Liver (tissue), 3 donors: ENCODE measurements at regions not wholly inside any gene's neighbourhood (a gene's known extent, or its start where the extent isn't known, plus 50 kb on each side); places are given as distances from the start of the nearest gene placed in this dataset.

ENCODE experiments used
- CTCF ChIP-seq: fragments of 150-350 bp; IDR thresholded peaks from 2 replicates; pipeline ENCODE4 v1.5.1; 2017; ENCODE audit warnings: improper control_type of control experiment, low read depth, low read length; ENCODE audit not compliant: missing input control
- EGR1 ChIP-seq, 2 donors: IDR thresholded peaks; 2 replicates each; pipeline ENCODE4 v1.6.1; 2016 to 2018; ENCODE audit warnings: antibody characterized with exemption in 2 of 2, low read depth in 2 of 2
- GABPA ChIP-seq, 2 donors: IDR thresholded peaks in 1 of 2; conservative IDR thresholded peaks in 1 of 2; 2 replicates each; pipeline ENCODE4 v1.6.1; 2016; ENCODE audit warnings: antibody characterized with exemption in 2 of 2, mild to moderate bottlenecking in 1 of 2, moderate library complexity in 1 of 2
- JUND ChIP-seq, 2 donors: IDR thresholded peaks; 2 replicates each; pipeline ENCODE4 v1.6.1; 2016; ENCODE audit warnings: antibody characterized with exemption in 2 of 2
- RAD21 ChIP-seq, 2 donors: IDR thresholded peaks; 2 replicates each; pipeline ENCODE4 v1.6.1; 2016; ENCODE audit warnings: antibody characterized with exemption in 2 of 2, mild to moderate bottlenecking in 2 of 2
- RXRA ChIP-seq, 2 donors: IDR thresholded peaks; 2 replicates each; pipeline ENCODE4 v1.6.1; 2017 to 2018; ENCODE audit warnings: antibody characterized with exemption in 2 of 2, mild to moderate bottlenecking in 1 of 2
- TAF1 ChIP-seq: conservative IDR thresholded peaks from 2 replicates; pipeline ENCODE4 v1.6.1; 2016; ENCODE audit warnings: antibody characterized with exemption, mild to moderate bottlenecking
- YY1 ChIP-seq: IDR thresholded peaks from 2 replicates; pipeline ENCODE4 v1.6.1; 2016; ENCODE audit warnings: antibody characterized with exemption, mild to moderate bottlenecking
- ZBTB33 ChIP-seq: IDR thresholded peaks from 2 replicates; pipeline ENCODE4 v1.6.1; 2016; ENCODE audit warnings: antibody characterized with exemption
- TF ChIP-seq, protein P1 (sequence below): IDR thresholded peaks from 2 replicates; pipeline ENCODE4 v1.6.1; 2016; ENCODE audit warnings: antibody characterized with exemption, mild to moderate bottlenecking
- TF ChIP-seq, protein P2 (sequence below): IDR thresholded peaks from 2 replicates; pipeline ENCODE4 v1.6.1; 2016; ENCODE audit warnings: antibody characterized with exemption
- donor health status: healthy.
- donor health status: healthy.

- TF ChIP-seq CTCF (no peak), JUND (IDR thresholded peaks at IDR 0.05) (no peak), RAD21 (IDR thresholded peaks at IDR 0.05) (no peak), RXRA (IDR thresholded peaks at IDR 0.05) (no peak), TAF1 (no peak), EGR1 (IDR thresholded peaks at IDR 0.05; ENCODE audit: low read depth in 2 of 2) (no peak), YY1 (no peak), ZBTB33 (no peak), GABPA (IDR thresholded peaks at IDR 0.05 in 1 of 2, conservative IDR thresholded peaks at IDR 0.05 in 1 of 2) (no peak)
- TF ChIP-seq, protein P1, sequence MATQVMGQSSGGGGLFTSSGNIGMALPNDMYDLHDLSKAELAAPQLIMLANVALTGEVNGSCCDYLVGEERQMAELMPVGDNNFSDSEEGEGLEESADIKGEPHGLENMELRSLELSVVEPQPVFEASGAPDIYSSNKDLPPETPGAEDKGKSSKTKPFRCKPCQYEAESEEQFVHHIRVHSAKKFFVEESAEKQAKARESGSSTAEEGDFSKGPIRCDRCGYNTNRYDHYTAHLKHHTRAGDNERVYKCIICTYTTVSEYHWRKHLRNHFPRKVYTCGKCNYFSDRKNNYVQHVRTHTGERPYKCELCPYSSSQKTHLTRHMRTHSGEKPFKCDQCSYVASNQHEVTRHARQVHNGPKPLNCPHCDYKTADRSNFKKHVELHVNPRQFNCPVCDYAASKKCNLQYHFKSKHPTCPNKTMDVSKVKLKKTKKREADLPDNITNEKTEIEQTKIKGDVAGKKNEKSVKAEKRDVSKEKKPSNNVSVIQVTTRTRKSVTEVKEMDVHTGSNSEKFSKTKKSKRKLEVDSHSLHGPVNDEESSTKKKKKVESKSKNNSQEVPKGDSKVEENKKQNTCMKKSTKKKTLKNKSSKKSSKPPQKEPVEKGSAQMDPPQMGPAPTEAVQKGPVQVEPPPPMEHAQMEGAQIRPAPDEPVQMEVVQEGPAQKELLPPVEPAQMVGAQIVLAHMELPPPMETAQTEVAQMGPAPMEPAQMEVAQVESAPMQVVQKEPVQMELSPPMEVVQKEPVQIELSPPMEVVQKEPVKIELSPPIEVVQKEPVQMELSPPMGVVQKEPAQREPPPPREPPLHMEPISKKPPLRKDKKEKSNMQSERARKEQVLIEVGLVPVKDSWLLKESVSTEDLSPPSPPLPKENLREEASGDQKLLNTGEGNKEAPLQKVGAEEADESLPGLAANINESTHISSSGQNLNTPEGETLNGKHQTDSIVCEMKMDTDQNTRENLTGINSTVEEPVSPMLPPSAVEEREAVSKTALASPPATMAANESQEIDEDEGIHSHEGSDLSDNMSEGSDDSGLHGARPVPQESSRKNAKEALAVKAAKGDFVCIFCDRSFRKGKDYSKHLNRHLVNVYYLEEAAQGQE: no peak
- TF ChIP-seq, protein P2, sequence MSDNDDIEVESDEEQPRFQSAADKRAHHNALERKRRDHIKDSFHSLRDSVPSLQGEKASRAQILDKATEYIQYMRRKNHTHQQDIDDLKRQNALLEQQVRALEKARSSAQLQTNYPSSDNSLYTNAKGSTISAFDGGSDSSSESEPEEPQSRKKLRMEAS: no peak
Measured at GRCh38 chr16:73885319-73885718, 411.3 kb upstream of the PSMD7 start.
